K562 (cell line): ENCODE measurements at regions not wholly inside any gene's neighbourhood (a gene's known extent, or its start where the extent isn't known, plus 50 kb on each side); places are given as distances from the start of the nearest gene placed in this dataset.

ENCODE experiments used
- ATAC-seq: fragments of 200-7000 bp; cut with Tn5 transposase; 3 replicates; pipeline ENCODE4 v1.9.1; 2020; ENCODE audit warnings: moderate library complexity
- BruUV-seq: library from RNA; stranded (reverse); fragments of 400-500 nt; replicated peaks from 2 replicates; lab custom pipeline; 2021; lab: Mats Ljungman, UMichigan
- CTCF ChIA-PET: fragments of 300-600 bp; formaldehyde crosslinking; extraction: SDS; loops from one replicate; lab custom pipeline; 2021; ENCODE audit warnings: low intra/inter-chr PET ratio; lab: Yijun Ruan, JAX
- POLR2A ChIA-PET: fragments of 300-600, 350-650 bp; sonication (Branson Sonifier 250); formaldehyde crosslinking; extraction: SDS; loops from one replicate; lab custom pipeline; 2021; ENCODE audit warnings: antibody characterized with exemption, inconsistent platforms; lab: Yijun Ruan, JAX
- DNase-seq, 4 experiments: peaks; one replicate each; pipeline versions ENCODE4 v3.0.0 to v3.0.0-alpha.2; 2011 to 2018; ENCODE audit warnings: low spot score in 3 of 4, mixed read lengths in 3 of 4; ENCODE audit errors: extremely low read depth in 1 of 4
- FAIRE-seq: peaks from 2 replicates; lab custom pipeline; 2011; peaks lifted over from hg19 to GRCh38; lab: Jason Lieb, UNC
- H2AFZ ChIP-seq: 2 replicates; pipeline ENCODE4 v1.6.0; 2011; ENCODE audit warnings: low read depth, low read length, control low read depth, inconsistent platforms
- H3K27ac ChIP-seq: fragments of 200-600 bp; 3 replicates; pipeline ENCODE4 v1.8.0; 2011; ENCODE audit warnings: low read depth, mild to moderate bottlenecking, control low read depth, inconsistent platforms, low read length, moderate library complexity, mixed read lengths; ENCODE audit errors: extremely low read depth
- H3K27me3 ChIP-seq, 2 experiments: fragments of 300-600 bp in 1 of 2; 2 replicates in 1 of 2; 3 replicates in 1 of 2; pipeline versions ENCODE4 v1.6.0 to v1.8.0; 2011; ENCODE audit warnings: inconsistent platforms in 2 of 2, low read length in 2 of 2, mild to moderate bottlenecking in 1 of 2, mixed read lengths in 1 of 2, moderate library complexity in 1 of 2; ENCODE audit not compliant: control insufficient read depth in 2 of 2, insufficient read depth in 2 of 2
- H3K36me3 ChIP-seq: fragments of 300-600 bp; 3 replicates; pipeline ENCODE4 v1.8.0; 2011; ENCODE audit warnings: mild to moderate bottlenecking, low read length, inconsistent platforms; ENCODE audit not compliant: control insufficient read depth, insufficient read depth
- H3K4me1 ChIP-seq, 2 experiments: fragments of 200-600 bp in 1 of 2; replicated peaks in 1 of 2; 2 replicates in 1 of 2; 3 replicates in 1 of 2; pipeline versions ENCODE4 v1.5.1 to v1.8.0; 2011; ENCODE audit warnings: inconsistent platforms in 2 of 2, low read length in 2 of 2, mild to moderate bottlenecking in 1 of 2, mixed read lengths in 1 of 2, moderate library complexity in 1 of 2; ENCODE audit not compliant: control insufficient read depth in 2 of 2, insufficient read depth in 2 of 2
- H3K4me2 ChIP-seq: 2 replicates; pipeline ENCODE4 v1.6.1; 2011; ENCODE audit warnings: low read length, control low read depth, inconsistent platforms, mixed read lengths; ENCODE audit not compliant: insufficient read depth
- H3K4me3 ChIP-seq: fragments of 200-600 bp; sonication (generic), shearing (Covaris generic); 2 replicates; pipeline ENCODE4 v1.5.1; 2016; ENCODE audit warnings: control low read depth, inconsistent platforms
- H3K79me2 ChIP-seq: fragments of 200-600 bp; 3 replicates; pipeline ENCODE4 v1.8.0; 2011; ENCODE audit warnings: low read length, inconsistent platforms; ENCODE audit not compliant: control insufficient read depth, insufficient read depth
- H3K9ac ChIP-seq, 2 experiments: 2 replicates each; pipeline versions ENCODE4 v1.6.0 to v1.6.1; 2011; ENCODE audit warnings: low read depth in 2 of 2, low read length in 2 of 2, control low read depth in 1 of 2, inconsistent platforms in 1 of 2, mild to moderate bottlenecking in 1 of 2, mixed read lengths in 1 of 2; ENCODE audit not compliant: insufficient read depth in 1 of 2
- H3K9me1 ChIP-seq: one replicate; pipeline ENCODE4 v1.6.0; 2011; ENCODE audit warnings: inconsistent platforms, mild to moderate bottlenecking, low read length, moderate library complexity; ENCODE audit not compliant: control insufficient read depth, insufficient read depth
- H3K9me3 ChIP-seq: replicated peaks from 2 replicates; pipeline ENCODE4 v1.5.1; 2011; ENCODE audit warnings: low read depth, low read length, inconsistent platforms; ENCODE audit not compliant: control insufficient read depth, insufficient read depth
- H4K20me1 ChIP-seq: replicated peaks from 2 replicates; pipeline ENCODE4 v1.6.1; 2011; ENCODE audit warnings: low read length, inconsistent platforms, mixed read lengths; ENCODE audit not compliant: control insufficient read depth, insufficient read depth
- BDP1 ChIP-seq: IDR thresholded peaks from 3 replicates; pipeline ENCODE4 v1.6.1; 2011; ENCODE audit not compliant: insufficient read length, insufficient read depth
- BHLHE40 ChIP-seq: IDR thresholded peaks from 2 replicates; pipeline ENCODE4 v1.6.1; 2011; ENCODE audit warnings: low read length, improper control_type of control experiment
- CBFA2T3 ChIP-seq: fragments of 450-650 bp; IDR thresholded peaks from 2 replicates; pipeline ENCODE4 v1.6.1; 2017
- ETS2 ChIP-seq: IDR thresholded peaks from 2 replicates; pipeline ENCODE4 v1.6.1; 2016; ENCODE audit warnings: borderline replicate concordance, missing genetic modification characterization, mild to moderate bottlenecking, moderate library complexity, missing compliant biosample characterization; ENCODE audit not compliant: poor library complexity, severe bottlenecking
- HNRNPL ChIP-seq: fragments of 200-400 bp; formaldehyde crosslinking; IDR thresholded peaks from 2 replicates; pipeline ENCODE4 v1.6.1; 2017; ENCODE audit warnings: low read depth, mild to moderate bottlenecking, low read length
- IRF9 ChIP-seq: fragments of 450-650 bp; IDR thresholded peaks from 2 replicates; pipeline ENCODE4 v1.6.1; 2016; ENCODE audit warnings: missing biosample characterization, missing genetic modification characterization
- POLR2AphosphoS5 ChIP-seq: IDR thresholded peaks from 2 replicates; pipeline ENCODE4 v1.6.1; 2011; ENCODE audit warnings: mild to moderate bottlenecking, low read depth, low read length, moderate library complexity; ENCODE audit not compliant: control insufficient read depth, insufficient read depth
- TARDBP ChIP-seq: fragments of 450-650 bp; IDR thresholded peaks from 2 replicates; pipeline ENCODE4 v1.6.1; 2016
- ZBED1 ChIP-seq: IDR thresholded peaks from 2 replicates; pipeline ENCODE4 v1.6.1; 2014
- ZNF165 ChIP-seq: fragments of 250-450 bp; sonication (Bioruptor Pico); IDR thresholded peaks from 2 replicates; pipeline ENCODE4 v1.4.0; 2020; ENCODE audit warnings: borderline replicate concordance
- ZNF184 ChIP-seq: sonication (generic); formaldehyde crosslinking; IDR thresholded peaks from 2 replicates; pipeline ENCODE4 v1.5.0; 2020; ENCODE audit warnings: missing genetic modification reagents
- ZNF354B ChIP-seq: fragments of 250-450 bp; sonication (Bioruptor Pico); IDR thresholded peaks from 2 replicates; pipeline ENCODE4 v1.4.0; 2020
- WGBS: fragments of 100-300 bp; shearing (Covaris generic); methylation state at CpG from one replicate; pipeline ENCODE4 v1.1.6; 2016; ENCODE audit warnings: low coverage, mixed read lengths; ENCODE audit not compliant: insufficient coverage; ENCODE audit errors: missing lambda C conversion rate; 5-methylcytosine and 5-hydroxymethylcytosine counted together
- in situ Hi-C: fragments of 300-500 bp; cut with MboI; formaldehyde crosslinking; loops from 4 replicates; pipeline ENCODE4 v1.15.0; 2018; ENCODE audit warnings: inconsistent platforms, mixed read lengths
- intact Hi-C: fragments of 100-400 bp; cut with micrococcal nuclease; formaldehyde crosslinking; loops from 2 replicates; pipeline ENCODE4 v1.14.2; 2022
- TF ChIP-seq, protein P1 (sequence below): fragments of 200-800 bp; sonication (Bioruptor generic); IDR thresholded peaks from 2 replicates; pipeline ENCODE4 v1.6.1; 2016; ENCODE audit warnings: missing genetic modification characterization, missing compliant biosample characterization
- TF ChIP-seq, protein P2 (sequence below): IDR thresholded peaks from 2 replicates; pipeline ENCODE4 v1.6.1; 2012; ENCODE audit warnings: low read depth, low read length, improper control_type of control experiment, borderline replicate concordance

- TF ChIP-seq, protein P1, sequence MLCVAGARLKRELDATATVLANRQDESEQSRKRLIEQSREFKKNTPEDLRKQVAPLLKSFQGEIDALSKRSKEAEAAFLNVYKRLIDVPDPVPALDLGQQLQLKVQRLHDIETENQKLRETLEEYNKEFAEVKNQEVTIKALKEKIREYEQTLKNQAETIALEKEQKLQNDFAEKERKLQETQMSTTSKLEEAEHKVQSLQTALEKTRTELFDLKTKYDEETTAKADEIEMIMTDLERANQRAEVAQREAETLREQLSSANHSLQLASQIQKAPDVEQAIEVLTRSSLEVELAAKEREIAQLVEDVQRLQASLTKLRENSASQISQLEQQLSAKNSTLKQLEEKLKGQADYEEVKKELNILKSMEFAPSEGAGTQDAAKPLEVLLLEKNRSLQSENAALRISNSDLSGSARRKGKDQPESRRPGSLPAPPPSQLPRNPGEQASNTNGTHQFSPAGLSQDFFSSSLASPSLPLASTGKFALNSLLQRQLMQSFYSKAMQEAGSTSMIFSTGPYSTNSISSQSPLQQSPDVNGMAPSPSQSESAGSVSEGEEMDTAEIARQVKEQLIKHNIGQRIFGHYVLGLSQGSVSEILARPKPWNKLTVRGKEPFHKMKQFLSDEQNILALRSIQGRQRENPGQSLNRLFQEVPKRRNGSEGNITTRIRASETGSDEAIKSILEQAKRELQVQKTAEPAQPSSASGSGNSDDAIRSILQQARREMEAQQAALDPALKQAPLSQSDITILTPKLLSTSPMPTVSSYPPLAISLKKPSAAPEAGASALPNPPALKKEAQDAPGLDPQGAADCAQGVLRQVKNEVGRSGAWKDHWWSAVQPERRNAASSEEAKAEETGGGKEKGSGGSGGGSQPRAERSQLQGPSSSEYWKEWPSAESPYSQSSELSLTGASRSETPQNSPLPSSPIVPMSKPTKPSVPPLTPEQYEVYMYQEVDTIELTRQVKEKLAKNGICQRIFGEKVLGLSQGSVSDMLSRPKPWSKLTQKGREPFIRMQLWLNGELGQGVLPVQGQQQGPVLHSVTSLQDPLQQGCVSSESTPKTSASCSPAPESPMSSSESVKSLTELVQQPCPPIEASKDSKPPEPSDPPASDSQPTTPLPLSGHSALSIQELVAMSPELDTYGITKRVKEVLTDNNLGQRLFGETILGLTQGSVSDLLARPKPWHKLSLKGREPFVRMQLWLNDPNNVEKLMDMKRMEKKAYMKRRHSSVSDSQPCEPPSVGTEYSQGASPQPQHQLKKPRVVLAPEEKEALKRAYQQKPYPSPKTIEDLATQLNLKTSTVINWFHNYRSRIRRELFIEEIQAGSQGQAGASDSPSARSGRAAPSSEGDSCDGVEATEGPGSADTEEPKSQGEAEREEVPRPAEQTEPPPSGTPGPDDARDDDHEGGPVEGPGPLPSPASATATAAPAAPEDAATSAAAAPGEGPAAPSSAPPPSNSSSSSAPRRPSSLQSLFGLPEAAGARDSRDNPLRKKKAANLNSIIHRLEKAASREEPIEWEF (CRISPR knock-in tag) = no peak
Observed at GRCh38 chr7:21013765-21014539, 227.3 kb upstream of the SP8 start (continued).

DNA sequence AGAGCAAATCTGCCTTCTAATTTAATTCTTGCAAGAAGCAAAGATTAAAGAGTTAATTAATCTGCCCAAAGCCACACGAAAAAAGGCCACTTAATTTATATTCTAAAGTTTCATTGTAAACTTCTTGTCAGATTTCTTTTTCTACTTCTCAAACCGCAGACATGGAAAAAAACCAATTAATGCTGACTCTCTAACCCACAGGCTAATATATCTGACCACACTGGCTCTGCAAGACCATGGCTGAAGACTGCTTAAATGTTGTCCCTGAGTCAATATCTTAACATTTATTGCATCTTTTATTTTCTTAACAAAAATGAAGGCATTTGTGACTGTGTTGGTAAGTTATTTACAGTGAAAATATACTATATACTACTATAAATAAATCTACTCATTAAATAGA is 234.0 kb upstream of the SP8 start:
- Histone ChIP-seq H3K27me3 (no peaks in the 10 kb centered on the region), H3K36me3 (no peaks in the 10 kb centered on the region), H3K9ac (no peak overlapping the region), H3K27ac (no peak overlapping the region), H4K20me1 (no peaks in the 10 kb centered on the region), H2AFZ (no peak overlapping the region), H3K4me3 (no peak overlapping the region), H3K4me2 (no peak overlapping the region), H3K9me1 (no peaks in the 10 kb centered on the region), H3K9me3 (no peaks in the 10 kb centered on the region), H3K79me2 (no peaks in the 10 kb centered on the region), H3K4me1 (no peaks in the 10 kb centered on the region)
- BruUV-seq = no TSS peak
- no peak for FAIRE-seq
- intact Hi-C loops (no loop called here), in situ Hi-C loops (no loop called here)
- WGBS = 2% methylated on average over 2 of the region's 2 CpGs
- POLR2A ChIA-PET = no interaction called here
- CTCF ChIA-PET = no interaction called here
- DNase-seq = no peak
- no peak for ATAC-seq
- TF ChIP-seq ETS2 (tag) (no peak), BHLHE40 (no peak), POLR2AphosphoS5 (no peak), CBFA2T3 (no peak), BDP1 (no peak), HNRNPL (no peak), ZNF165 (CRISPR knock-in tag) (no peak), IRF9 (tag) (no peak), ZBED1 (no peak), ZNF354B (CRISPR knock-in tag) (no peak), TARDBP (no peak), ZNF184 (CRISPR knock-in tag) (no peak)
- TF ChIP-seq, protein P2, sequence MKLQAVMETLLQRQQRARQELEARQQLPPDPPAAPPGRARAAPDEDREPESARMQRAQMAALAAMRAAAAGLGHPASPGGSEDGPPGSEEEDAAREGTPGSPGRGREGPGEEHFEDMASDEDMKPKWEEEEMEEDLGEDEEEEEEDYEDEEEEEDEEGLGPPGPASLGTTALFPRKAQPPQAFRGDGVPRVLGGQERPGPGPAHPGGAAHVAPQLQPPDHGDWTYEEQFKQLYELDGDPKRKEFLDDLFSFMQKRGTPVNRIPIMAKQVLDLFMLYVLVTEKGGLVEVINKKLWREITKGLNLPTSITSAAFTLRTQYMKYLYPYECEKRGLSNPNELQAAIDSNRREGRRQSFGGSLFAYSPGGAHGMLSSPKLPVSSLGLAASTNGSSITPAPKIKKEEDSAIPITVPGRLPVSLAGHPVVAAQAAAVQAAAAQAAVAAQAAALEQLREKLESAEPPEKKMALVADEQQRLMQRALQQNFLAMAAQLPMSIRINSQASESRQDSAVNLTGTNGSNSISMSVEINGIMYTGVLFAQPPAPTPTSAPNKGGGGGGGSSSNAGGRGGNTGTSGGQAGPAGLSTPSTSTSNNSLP = no peak
